HFF-Myc (cell line): ENCODE measurements at regions not wholly inside any gene's neighbourhood (a gene's known extent, or its start where the extent isn't known, plus 50 kb on each side); places are given as distances from the start of the nearest gene placed in this dataset.

Experiments used
- DNase-seq: peaks from one replicate; pipeline ENCODE4 v3.0.0-alpha.2; 2011; ENCODE audit warnings: low read depth; ENCODE audit errors: extremely low read depth
- H3K4me3 ChIP-seq: replicated peaks from 2 replicates; pipeline ENCODE4 v1.5.1; 2011; ENCODE audit warnings: low read depth, mild to moderate bottlenecking, control low read depth, low read length
- CTCF ChIP-seq: IDR thresholded peaks from 2 replicates; pipeline ENCODE4 v1.5.1; 2012; ENCODE audit warnings: mild to moderate bottlenecking, low read depth, low read length, control low read depth; ENCODE audit errors: missing control alignments

- H3K4me3 ChIP-seq = no peak overlapping the region
- TF ChIP-seq CTCF = no peak
- DNase-seq = no peak
These were observed 154.5 kb downstream of the MYLK4 start for GRCh38 chr6:2596222-2596621.

- DNase-seq = no peak
These were observed 155.9 kb downstream of the MYLK4 start for GRCh38 chr6:2594868-2595267.

GRCh38 chr6:2593167-2593566, 157.6 kb downstream of the MYLK4 start:
- DNase-seq = no peak
- TF ChIP-seq CTCF = no peak
- H3K4me3 ChIP-seq = no peak overlapping the region

More at GRCh38 chr6:2594868-2595267, 155.9 kb downstream of the MYLK4 start:
- no peak overlapping the region for H3K4me3 ChIP-seq
- TF ChIP-seq CTCF = no peak

GRCh38 chr6:2589171-2589661, 161.5 kb downstream of the MYLK4 start:
- no peak overlapping the region for H3K4me3 ChIP-seq
- DNase-seq = no peak
- no peak for TF ChIP-seq CTCF

- no peak overlapping the region for H3K4me3 ChIP-seq
- TF ChIP-seq CTCF = no peak
These were observed 167.3 kb downstream of the MYLK4 start for GRCh38 chr6:2583459-2583858.

GRCh38 chr6:2582268-2582667, 168.5 kb downstream of the MYLK4 start:
- TF ChIP-seq CTCF = no peak
- no peak for DNase-seq
- no peak overlapping the region for H3K4me3 ChIP-seq

More at GRCh38 chr6:2583459-2583858, 167.3 kb downstream of the MYLK4 start:
- no peak for DNase-seq

GRCh38 chr6:2581611-2582010, 169.1 kb downstream of the MYLK4 start:
- no peak for TF ChIP-seq CTCF

More at GRCh38 chr6:2581611-2582010, 169.1 kb downstream of the MYLK4 start:
- DNase-seq = no peak
- H3K4me3 ChIP-seq = no peak overlapping the region
